CD4-positive, CD25-positive, alpha-beta regulatory T cell (primary cell): ENCODE measurements at regions not wholly inside any gene's neighbourhood (a gene's known extent, or its start where the extent isn't known, plus 50 kb on each side); places are given as distances from the start of the nearest gene placed in this dataset.
A peak's percentile ranks its signal among the peaks of the same experiment; 100 is the strongest.

ENCODE experiments used
- ATAC-seq, 2 donors: fragments of 150-1000 bp; cut with Tn5 transposase; one replicate each; pipeline ENCODE4 v1.10.0; 2021; ENCODE audit warnings: low read depth in 2 of 2, moderate number of reproducible peaks in 2 of 2, moderate library complexity in 1 of 2
- DNase-seq, 3 donors: peaks; one replicate each; pipeline versions ENCODE4 v3.0.0 to v3.0.0-alpha.2; 2012 to 2022; ENCODE audit warnings: mixed read lengths in 1 of 3
- H3K27ac ChIP-seq: one replicate; pipeline ENCODE4 v1.7.0; 2013; ENCODE audit warnings: mild to moderate bottlenecking, low read length; ENCODE audit not compliant: insufficient read depth, poor library complexity, severe bottlenecking
- H3K27me3 ChIP-seq: one replicate; pipeline ENCODE4 v1.7.0; 2013; ENCODE audit warnings: low read length; ENCODE audit not compliant: control insufficient read depth, insufficient read depth
- H3K36me3 ChIP-seq: one replicate; pipeline ENCODE4 v1.7.0; 2013; ENCODE audit warnings: mild to moderate bottlenecking, low read length, moderate library complexity; ENCODE audit not compliant: control insufficient read depth, insufficient read depth
- H3K4me1 ChIP-seq: 2 replicates; pipeline ENCODE4 v1.7.0; 2013; ENCODE audit warnings: mild to moderate bottlenecking, low read length; ENCODE audit not compliant: insufficient read depth, control insufficient read depth, poor library complexity, severe bottlenecking
- H3K4me3 ChIP-seq: one replicate; pipeline ENCODE4 v1.7.0; 2013; ENCODE audit warnings: low read depth, mild to moderate bottlenecking, low read length, moderate library complexity
- H3K9me3 ChIP-seq, 2 experiments: 1 replicate in 1 of 2; 2 replicates in 1 of 2; pipeline ENCODE4 v1.7.0; 2013; ENCODE audit warnings: low read length in 2 of 2, mild to moderate bottlenecking in 1 of 2, moderate library complexity in 1 of 2; ENCODE audit not compliant: control insufficient read depth in 2 of 2
- H3K27ac Mint-ChIP-seq, 3 donors: one replicate each; pipeline ENCODE4 v1.8.0; 2020 to 2022; ENCODE audit warnings: mild to moderate bottlenecking in 3 of 3, mixed read lengths in 3 of 3, moderate library complexity in 2 of 3
- H3K27me3 Mint-ChIP-seq: one replicate; pipeline ENCODE4 v1.8.0; 2022; ENCODE audit warnings: mild to moderate bottlenecking, mixed read lengths
- H3K36me3 Mint-ChIP-seq: one replicate; pipeline ENCODE4 v1.8.0; 2020; ENCODE audit warnings: mixed read lengths
- H3K4me1 Mint-ChIP-seq, 4 donors: one replicate each; pipeline ENCODE4 v1.8.0; 2020 to 2022; ENCODE audit warnings: mixed read lengths in 4 of 4, mild to moderate bottlenecking in 1 of 4
- H3K4me3 Mint-ChIP-seq, 4 donors: one replicate each; pipeline ENCODE4 v1.8.0; 2020 to 2022; ENCODE audit warnings: mild to moderate bottlenecking in 4 of 4, mixed read lengths in 4 of 4, moderate library complexity in 3 of 4
- H3K9me3 Mint-ChIP-seq, 7 donors: one replicate each; pipeline ENCODE4 v1.8.0; 2020 to 2022; ENCODE audit warnings: mixed read lengths in 7 of 7, mild to moderate bottlenecking in 3 of 7, moderate library complexity in 2 of 7

- Mint-ChIP-seq H3K4me3 (no peak overlapping the region), H3K27ac (no peak overlapping the region), H3K4me1 (peaks cover 0 to 5% (median 0%) of the 10 kb centered on the region in 4 donors), H3K36me3 (no peaks in the 10 kb centered on the region), H3K9me3 (peaks cover 0 to 2% (median 0%) of the 10 kb centered on the region in 7 donors), H3K27me3 (peaks cover 8% of the 10 kb centered on the region)
- H3K4me1 ChIP-seq: peaks cover 5% of the 10 kb centered on the region
- no peaks in the 10 kb centered on the region for H3K36me3 ChIP-seq
- no peaks in the 10 kb centered on the region for H3K27me3 ChIP-seq
- no peak for DNase-seq
- no peak overlapping the region for H3K27ac ChIP-seq
- no peaks in the 10 kb centered on the region for H3K9me3 ChIP-seq
- no peak overlapping the region for H3K4me3 ChIP-seq
- ATAC-seq: no peak
These were observed 90.6 kb upstream of the BHLHE23 start for GRCh38 chr20:63097336-63097831.

DNA sequence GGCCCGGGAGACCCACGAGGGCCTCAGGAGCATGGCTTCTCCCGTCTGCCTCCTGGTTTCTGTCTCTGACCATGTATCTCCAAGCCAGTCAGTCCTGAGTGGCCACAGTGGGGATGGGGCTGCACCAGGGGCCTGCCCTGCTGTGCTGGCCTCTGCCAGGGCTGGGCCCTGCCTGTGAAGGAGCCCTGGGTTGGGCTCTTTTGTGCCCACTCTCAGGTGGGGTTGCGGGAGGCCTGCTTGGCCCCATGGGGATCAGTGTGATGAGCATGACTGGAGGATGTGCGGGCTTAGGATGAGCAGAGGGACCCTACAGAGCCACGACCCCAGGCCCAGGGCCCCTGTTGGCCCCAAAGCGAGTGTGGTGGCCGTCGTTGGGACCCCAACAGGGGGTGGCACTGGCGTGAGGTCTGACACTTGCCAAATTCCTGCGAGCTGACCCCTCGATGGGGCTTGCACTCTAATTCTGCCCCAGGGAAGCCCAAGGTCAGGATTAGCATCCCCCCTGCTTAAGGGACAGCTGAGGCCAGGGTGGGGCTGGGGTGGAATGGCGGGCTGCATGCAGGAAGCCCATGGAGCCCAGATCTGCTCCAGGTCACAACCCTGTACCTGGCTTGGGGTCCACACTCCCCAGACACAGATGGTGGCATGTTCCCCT, 90.0 kb upstream of the BHLHE23 start:
- no peak for DNase-seq
- Histone ChIP-seq H3K27ac (no peak overlapping the region), H3K27me3 (no peaks in the 10 kb centered on the region), H3K4me1 (no peaks in the 10 kb centered on the region), H3K4me3 (no peak overlapping the region), H3K36me3 (no peaks in the 10 kb centered on the region), H3K9me3 (no peaks in the 10 kb centered on the region)
- no peak overlapping the region for H3K27ac Mint-ChIP-seq
- H3K4me1 Mint-ChIP-seq: peaks cover 0 to under 1% (median 0%) of the 10 kb centered on the region in 4 donors
- ATAC-seq: no peak
- peaks cover 0 to 2% (median 0%) of the 10 kb centered on the region in 7 donors for H3K9me3 Mint-ChIP-seq
- H3K36me3 Mint-ChIP-seq: no peaks in the 10 kb centered on the region
- H3K27me3 Mint-ChIP-seq: peaks cover 8% of the 10 kb centered on the region
- H3K4me3 Mint-ChIP-seq: no peak overlapping the region

- Histone ChIP-seq H3K27ac (no peak overlapping the region), H3K9me3 (no peaks in the 10 kb centered on the region), H3K4me1 (no peaks in the 10 kb centered on the region), H3K36me3 (no peaks in the 10 kb centered on the region), H3K4me3 (no peak overlapping the region), H3K27me3 (no peaks in the 10 kb centered on the region)
- Mint-ChIP-seq H3K27ac (no peak overlapping the region), H3K4me3 (peak overlapping the region in 1 of 4 donors; percentile 81), H3K4me1 (no peaks in the 10 kb centered on the region), H3K9me3 (peaks cover 0 to 2% (median 0%) of the 10 kb centered on the region in 7 donors), H3K36me3 (no peaks in the 10 kb centered on the region), H3K27me3 (peaks cover 8% of the 10 kb centered on the region)
- no peak for DNase-seq
- no peak for ATAC-seq
These were observed 89.2 kb upstream of the BHLHE23 start for GRCh38 chr20:63095718-63096654.

GRCh38 chr20:63094767-63095499, 88.2 kb upstream of the BHLHE23 start:
- H3K27me3 ChIP-seq: no peaks in the 10 kb centered on the region
- no peaks in the 10 kb centered on the region for H3K36me3 ChIP-seq
- Mint-ChIP-seq H3K4me3 (peak overlapping the region in 1 of 4 donors; percentile 32), H3K9me3 (peaks cover 0 to 2% (median 0%) of the 10 kb centered on the region in 7 donors), H3K27me3 (peaks cover 8% of the 10 kb centered on the region), H3K36me3 (no peaks in the 10 kb centered on the region), H3K4me1 (no peaks in the 10 kb centered on the region), H3K27ac (no peak overlapping the region)
- DNase-seq: no peak
- no peak overlapping the region for H3K4me3 ChIP-seq
- H3K27ac ChIP-seq: no peak overlapping the region
- H3K4me1 ChIP-seq: no peaks in the 10 kb centered on the region
- H3K9me3 ChIP-seq: no peaks in the 10 kb centered on the region
- ATAC-seq: no peak

DNA sequence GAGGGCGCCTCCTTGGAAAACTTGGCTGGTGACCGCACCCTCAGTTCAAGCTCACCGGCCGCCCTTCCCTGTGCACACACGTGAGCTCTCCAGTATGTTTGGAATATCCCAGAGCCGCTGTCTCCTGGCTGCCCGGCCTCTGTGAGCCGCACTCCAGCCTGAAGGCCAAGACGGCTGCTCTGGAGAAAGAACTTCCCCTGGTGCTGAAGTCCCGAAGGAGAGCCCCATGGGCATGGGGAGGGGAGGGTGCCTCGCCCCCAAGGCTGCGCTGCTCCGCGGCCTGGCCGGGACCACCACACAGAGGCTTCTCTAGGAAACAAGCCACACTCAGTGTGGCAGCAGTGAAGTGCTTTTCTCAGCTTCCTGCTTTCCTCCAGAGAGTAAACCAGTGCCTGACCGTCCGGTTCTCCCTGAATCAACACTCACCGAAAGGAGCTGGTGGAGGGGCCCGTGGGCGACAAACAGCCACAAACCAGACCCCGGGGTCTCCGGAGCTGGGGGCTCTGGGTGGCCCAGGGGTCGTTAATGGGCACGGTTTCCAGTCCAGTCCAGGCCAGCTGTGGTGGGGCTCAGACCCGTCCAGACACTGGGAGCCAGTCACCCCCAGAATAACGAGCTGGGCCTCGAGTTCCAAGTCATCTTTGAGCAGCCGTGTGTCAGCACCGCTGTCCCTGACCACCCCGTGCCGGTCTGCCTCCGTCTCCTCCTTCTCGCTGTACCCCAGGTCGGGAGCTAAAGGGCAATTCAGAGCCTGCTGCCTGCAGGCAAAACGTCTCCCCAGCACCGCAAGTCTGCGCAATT, 87.4 kb upstream of the BHLHE23 start:
- DNase-seq: no peak
- H3K9me3 ChIP-seq: no peaks in the 10 kb centered on the region
- no peak overlapping the region for H3K4me3 Mint-ChIP-seq

DNA sequence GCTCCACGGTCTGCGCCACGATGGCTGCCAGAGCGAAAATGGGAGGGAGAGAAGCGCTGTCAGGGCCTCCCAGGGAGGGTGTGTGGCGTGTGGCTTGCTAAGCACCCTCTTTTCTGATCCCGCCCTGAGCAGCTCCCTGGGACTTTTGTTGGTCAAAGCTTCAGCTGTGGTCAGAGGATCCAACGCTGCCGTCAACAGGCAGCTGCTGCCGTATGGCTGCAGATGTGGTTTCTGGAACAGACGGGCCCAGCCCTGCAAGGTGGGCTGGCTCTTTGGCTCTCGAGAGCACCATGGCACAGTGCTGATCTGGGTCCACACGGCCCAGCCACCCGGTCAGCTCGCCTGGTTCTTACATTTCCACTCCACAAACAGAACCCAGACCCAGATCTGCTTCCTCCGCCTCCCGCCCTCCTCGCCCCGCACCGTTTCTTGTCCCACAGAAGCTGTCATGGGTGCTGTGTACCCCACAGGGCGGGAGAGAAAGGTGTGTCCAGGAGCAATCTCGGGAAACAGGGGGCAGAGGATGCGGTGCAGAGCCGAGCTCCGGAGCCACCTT, 86.0 kb upstream of the BHLHE23 start:
- Histone ChIP-seq H3K9me3 (no peaks in the 10 kb centered on the region), H3K4me1 (no peaks in the 10 kb centered on the region), H3K27ac (no peak overlapping the region), H3K4me3 (no peak overlapping the region), H3K36me3 (no peaks in the 10 kb centered on the region), H3K27me3 (no peaks in the 10 kb centered on the region)
- no peaks in the 10 kb centered on the region for H3K36me3 Mint-ChIP-seq
- H3K9me3 Mint-ChIP-seq: peaks cover 0 to 2% (median 0%) of the 10 kb centered on the region in 7 donors
- H3K4me3 Mint-ChIP-seq: no peak overlapping the region
- peaks cover 8% of the 10 kb centered on the region for H3K27me3 Mint-ChIP-seq
- DNase-seq (no peak), ATAC-seq (no peak)
- H3K4me1 Mint-ChIP-seq: no peaks in the 10 kb centered on the region
- no peak overlapping the region for H3K27ac Mint-ChIP-seq

More for the DNA sequence above, 87.4 kb upstream of the BHLHE23 start:
- Histone ChIP-seq H3K4me1 (no peaks in the 10 kb centered on the region), H3K36me3 (no peaks in the 10 kb centered on the region), H3K27me3 (no peaks in the 10 kb centered on the region), H3K27ac (no peak overlapping the region), H3K4me3 (no peak overlapping the region)
- peaks cover 0 to 2% (median 0%) of the 10 kb centered on the region in 7 donors for H3K9me3 Mint-ChIP-seq
- H3K4me1 Mint-ChIP-seq: no peaks in the 10 kb centered on the region
- no peak for ATAC-seq
- H3K27me3 Mint-ChIP-seq: peaks cover 8% of the 10 kb centered on the region
- no peak overlapping the region for H3K27ac Mint-ChIP-seq
- no peaks in the 10 kb centered on the region for H3K36me3 Mint-ChIP-seq
